ENCODE measurements at regions not wholly inside any gene's neighbourhood (a gene's known extent, or its start where the extent isn't known, plus 50 kb on each side); places are given as distances from the start of the nearest gene placed in this dataset.
"Not testable (repeated sequence)": the region's sequence is repeated elsewhere in the genome, so short reads cannot be mapped to it uniquely, and the experiment has no call there.

DNA sequence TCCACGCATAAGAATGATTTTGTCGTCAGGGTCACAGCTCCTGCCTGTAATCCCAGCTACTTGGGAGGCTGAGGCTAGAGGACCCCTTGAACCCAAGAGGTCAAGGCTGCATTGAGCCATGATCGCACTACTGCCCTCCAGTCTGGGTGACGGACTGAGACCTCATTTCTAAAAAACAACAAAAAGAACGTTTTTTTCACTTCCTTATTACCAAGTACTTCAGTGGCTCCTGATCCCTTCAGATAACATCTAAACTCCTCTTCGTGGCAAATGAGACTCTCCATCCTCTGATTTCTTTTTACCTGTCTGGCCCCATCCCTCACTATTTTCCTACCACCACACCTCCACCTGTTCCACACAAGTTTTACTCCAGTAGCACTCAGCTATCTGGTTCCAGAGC, 105.4 kb upstream of the TLK1 start:
- Histone ChIP-seq H3K9ac (ENCODE audit: low read length) (no peak overlapping the region), H3K27me3 (ENCODE audit: control insufficient read depth in 1 of 2, insufficient read depth in 2 of 2, low read length in 2 of 2) (no peaks in the 10 kb centered on the region), H3K4me3 (ENCODE audit: low read depth in 1 of 2, low read length in 2 of 2) (no peak overlapping the region), H3K9me3 (ENCODE audit: low read length) (no peaks in the 10 kb centered on the region), H3K36me3 (ENCODE audit: insufficient read depth, low read length) (no peaks in the 10 kb centered on the region), H3K4me1 (ENCODE audit: insufficient read depth, low read length) (peaks cover 8% of the 10 kb centered on the region), H3K27ac (ENCODE audit: low read depth, low read length) (no peak overlapping the region)

DNA sequence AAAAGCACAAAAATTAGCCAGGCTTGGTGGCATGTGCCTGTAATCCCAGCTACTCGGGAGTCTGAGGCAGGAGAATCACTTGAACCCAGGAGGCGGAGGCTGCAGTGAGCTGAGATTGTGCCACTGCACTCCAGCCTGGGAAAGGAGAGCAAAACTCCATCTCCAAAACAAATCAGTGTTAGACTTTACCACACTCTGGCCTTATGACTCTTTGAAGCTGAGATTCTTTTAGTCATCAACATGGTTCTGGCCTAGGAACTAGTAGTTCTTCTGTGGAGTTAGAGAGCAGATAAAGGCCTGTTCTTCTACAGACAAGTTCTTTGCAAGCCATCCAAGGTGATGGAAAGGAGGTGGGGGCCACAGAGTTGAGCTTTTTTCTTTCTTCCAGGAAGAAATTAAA, 100.8 kb upstream of the TLK1 start:
- H3K36me3 ChIP-seq (ENCODE audit: insufficient read depth, low read length); H3K4me3 ChIP-seq (ENCODE audit: low read depth in 1 of 2, low read length in 2 of 2); H3K27me3 ChIP-seq (ENCODE audit: control insufficient read depth in 1 of 2, insufficient read depth in 2 of 2, low read length in 2 of 2); H3K9me3 ChIP-seq (ENCODE audit: low read length); H3K9ac ChIP-seq (ENCODE audit: low read length); H3K27ac ChIP-seq (ENCODE audit: low read depth, low read length); H3K4me1 ChIP-seq (ENCODE audit: insufficient read depth, low read length): not testable (repeated sequence)

DNA sequence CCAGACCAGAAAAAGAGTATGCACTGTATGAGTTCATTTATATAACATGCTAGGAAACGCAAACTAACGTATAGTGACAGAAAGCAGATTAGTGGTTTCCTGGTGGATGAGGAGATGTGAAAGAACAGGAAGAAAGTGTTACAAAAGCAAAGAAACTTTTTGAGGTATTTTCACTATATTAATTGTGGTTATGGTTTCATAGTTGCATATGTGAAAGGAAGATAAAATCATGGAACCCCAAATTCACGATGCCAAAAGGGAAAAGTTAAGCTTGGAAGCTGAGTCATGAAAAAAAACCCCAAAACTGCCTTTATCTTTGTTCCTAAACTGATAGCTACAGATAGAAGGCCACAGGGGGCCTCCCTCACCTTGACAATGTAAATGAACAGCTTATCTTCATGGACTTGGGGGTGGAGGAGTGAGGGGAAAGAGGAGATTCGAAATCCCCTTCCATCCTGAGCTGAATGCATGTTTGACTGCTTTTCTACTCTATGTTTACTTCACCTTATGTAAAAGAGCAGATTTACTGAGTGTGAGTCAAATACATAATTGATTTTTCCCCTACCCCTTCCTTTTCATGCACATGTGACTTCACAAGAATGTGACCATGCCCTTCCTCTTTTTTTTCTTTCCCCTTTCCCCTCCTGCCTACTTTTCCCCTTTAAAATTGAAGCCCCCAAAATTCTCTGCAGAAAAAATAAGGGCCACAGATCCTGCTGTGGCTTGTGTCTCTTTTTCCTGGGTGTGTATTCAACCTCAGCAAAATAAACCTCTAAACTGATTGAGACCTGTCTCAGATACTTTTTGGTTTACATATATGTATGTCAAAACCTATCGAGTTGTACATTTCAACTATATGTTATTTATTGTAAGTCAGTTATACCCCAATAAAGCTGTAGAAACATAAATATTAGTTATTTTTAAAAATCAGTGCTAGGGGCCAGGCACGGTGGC, 100.1 kb upstream of the TLK1 start:
- Histone ChIP-seq H3K27ac (ENCODE audit: low read depth, low read length) (no peak overlapping the region), H3K27me3 (ENCODE audit: control insufficient read depth in 1 of 2, insufficient read depth in 2 of 2, low read length in 2 of 2) (no peaks in the 10 kb centered on the region), H3K4me3 (ENCODE audit: low read depth in 1 of 2, low read length in 2 of 2) (no peak overlapping the region), H3K4me1 (ENCODE audit: insufficient read depth, low read length) (peaks cover 6% of the 10 kb centered on the region), H3K9ac (ENCODE audit: low read length) (no peak overlapping the region), H3K9me3 (ENCODE audit: low read length) (no peaks in the 10 kb centered on the region), H3K36me3 (ENCODE audit: insufficient read depth, low read length) (no peaks in the 10 kb centered on the region)

DNA sequence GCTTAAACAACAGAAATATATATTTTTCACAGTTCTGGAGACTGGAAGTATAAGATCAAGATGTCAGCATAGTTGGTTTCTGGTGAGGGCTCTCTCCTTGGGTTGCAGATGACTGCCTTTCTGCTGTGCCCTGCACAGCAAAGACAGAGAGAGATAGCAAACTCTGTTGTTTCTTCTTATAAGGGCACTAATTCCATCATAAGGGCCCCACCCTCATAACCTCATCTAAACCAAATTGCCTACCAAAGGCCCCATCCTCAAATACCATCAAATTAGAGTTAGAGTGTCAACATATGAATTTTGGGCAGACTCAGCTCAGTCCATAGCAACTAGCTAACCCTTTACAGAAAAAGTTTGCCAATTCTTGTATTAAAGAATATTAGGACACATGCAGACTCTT, 94.0 kb upstream of the TLK1 start:
- Histone ChIP-seq H3K27me3 (ENCODE audit: control insufficient read depth in 1 of 2, insufficient read depth in 2 of 2, low read length in 2 of 2) (no peaks in the 10 kb centered on the region), H3K27ac (ENCODE audit: low read depth, low read length) (peak overlapping the region; percentile 17), H3K4me1 (ENCODE audit: insufficient read depth, low read length) (peaks cover 18% of the 10 kb centered on the region), H3K36me3 (ENCODE audit: insufficient read depth, low read length) (no peaks in the 10 kb centered on the region), H3K9me3 (ENCODE audit: low read length) (no peaks in the 10 kb centered on the region), H3K4me3 (ENCODE audit: low read depth in 1 of 2, low read length in 2 of 2) (no peak overlapping the region), H3K9ac (ENCODE audit: low read length) (no peak overlapping the region)

DNA sequence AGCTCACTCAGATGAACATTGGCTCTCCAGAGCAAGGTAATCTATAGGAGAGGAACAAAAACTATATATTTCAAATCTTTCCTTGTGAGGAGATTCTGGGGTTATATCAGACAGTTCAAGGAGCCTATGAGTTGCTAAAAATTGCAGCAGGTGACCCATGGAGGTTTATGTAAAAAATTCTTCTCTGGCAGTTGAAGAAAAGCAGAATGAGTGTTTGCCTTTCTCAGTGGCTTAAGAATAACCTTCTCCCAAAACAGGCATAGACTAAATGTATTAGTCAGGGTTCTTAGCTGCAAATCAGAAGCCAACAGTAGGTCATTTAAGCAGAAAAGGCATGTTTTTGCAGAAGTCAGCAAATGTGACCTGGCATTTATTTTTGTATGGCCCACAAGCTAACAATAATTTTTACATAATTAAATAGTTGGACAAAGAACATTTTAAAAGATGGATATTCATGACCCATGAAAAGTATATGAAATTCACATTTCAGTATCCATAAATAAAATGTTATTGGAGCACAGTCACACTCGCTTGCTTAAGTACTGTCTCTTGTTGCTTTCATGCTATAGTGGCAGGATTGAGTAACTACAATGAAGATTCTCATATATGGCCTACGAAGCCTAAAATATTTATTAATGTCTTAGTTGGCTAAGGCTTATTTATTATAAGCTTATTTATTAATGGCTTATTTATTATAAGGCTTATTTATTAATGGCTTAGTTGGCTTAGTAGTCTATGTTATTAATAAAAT, 93.4 kb upstream of the TLK1 start:
- Histone ChIP-seq H3K4me3 (ENCODE audit: low read depth in 1 of 2, low read length in 2 of 2) (peak overlapping the region in 1 of 2 donors; percentile 29), H3K27me3 (ENCODE audit: control insufficient read depth in 1 of 2, insufficient read depth in 2 of 2, low read length in 2 of 2) (no peaks in the 10 kb centered on the region), H3K9ac (ENCODE audit: low read length) (no peak overlapping the region), H3K36me3 (ENCODE audit: insufficient read depth, low read length) (no peaks in the 10 kb centered on the region), H3K4me1 (ENCODE audit: insufficient read depth, low read length) (peaks cover 18% of the 10 kb centered on the region), H3K27ac (ENCODE audit: low read depth, low read length) (peak overlapping the region; percentile 28), H3K9me3 (ENCODE audit: low read length) (no peaks in the 10 kb centered on the region)

DNA sequence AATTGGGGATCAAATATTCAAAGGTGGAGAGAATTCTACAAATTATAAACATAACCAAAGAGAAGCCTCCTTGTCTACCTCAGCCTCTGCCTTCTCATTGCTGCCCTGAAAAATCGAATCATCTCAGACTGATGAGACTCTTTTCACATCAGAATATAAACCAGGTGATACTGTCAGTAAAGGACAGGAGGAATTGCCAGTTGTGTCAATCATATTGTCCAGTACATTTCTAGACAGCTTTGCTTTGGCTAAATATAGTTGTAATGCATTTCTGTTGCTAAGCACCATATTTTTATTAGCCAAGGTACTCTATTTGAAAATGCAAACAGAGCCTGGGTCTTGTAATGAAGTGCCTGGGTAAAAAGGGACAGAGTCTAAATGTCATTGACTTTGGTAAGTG, 92.6 kb upstream of the TLK1 start:
- Histone ChIP-seq H3K4me3 (ENCODE audit: low read depth in 1 of 2, low read length in 2 of 2) (peak overlapping the region in 1 of 2 donors; percentile 29), H3K9me3 (ENCODE audit: low read length) (no peaks in the 10 kb centered on the region), H3K27ac (ENCODE audit: low read depth, low read length) (peak overlapping the region; percentile 28), H3K36me3 (ENCODE audit: insufficient read depth, low read length) (no peaks in the 10 kb centered on the region), H3K4me1 (ENCODE audit: insufficient read depth, low read length) (peaks cover 18% of the 10 kb centered on the region), H3K27me3 (ENCODE audit: control insufficient read depth in 1 of 2, insufficient read depth in 2 of 2, low read length in 2 of 2) (no peaks in the 10 kb centered on the region), H3K9ac (ENCODE audit: low read length) (no peak overlapping the region)

DNA sequence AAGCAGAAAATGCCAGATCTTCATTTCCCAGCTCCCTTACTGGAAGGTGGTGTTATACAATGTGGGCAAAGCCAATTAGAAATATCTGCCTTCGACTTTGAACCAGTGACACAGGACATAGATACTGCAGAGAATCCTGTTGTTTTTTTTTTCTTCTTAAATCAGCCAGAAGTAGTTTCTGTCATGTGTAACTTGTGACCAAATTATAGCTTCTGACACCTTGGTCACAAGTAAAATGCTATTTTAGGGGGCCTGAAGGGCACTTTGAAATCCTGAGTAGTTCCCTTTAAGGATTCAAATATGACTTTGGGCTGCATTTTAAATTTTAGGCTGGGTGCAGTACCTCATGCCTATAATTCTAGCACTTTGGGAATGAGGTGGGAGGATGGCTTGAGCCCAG, 89.0 kb upstream of the TLK1 start:
- Histone ChIP-seq H3K27ac (ENCODE audit: low read depth, low read length) (no peak overlapping the region), H3K27me3 (ENCODE audit: control insufficient read depth in 1 of 2, insufficient read depth in 2 of 2, low read length in 2 of 2) (no peaks in the 10 kb centered on the region), H3K4me1 (ENCODE audit: insufficient read depth, low read length) (peaks cover 17% of the 10 kb centered on the region), H3K9me3 (ENCODE audit: low read length) (no peaks in the 10 kb centered on the region), H3K9ac (ENCODE audit: low read length) (no peak overlapping the region), H3K4me3 (ENCODE audit: low read depth in 1 of 2, low read length in 2 of 2) (no peak overlapping the region), H3K36me3 (ENCODE audit: insufficient read depth, low read length) (no peaks in the 10 kb centered on the region)

DNA sequence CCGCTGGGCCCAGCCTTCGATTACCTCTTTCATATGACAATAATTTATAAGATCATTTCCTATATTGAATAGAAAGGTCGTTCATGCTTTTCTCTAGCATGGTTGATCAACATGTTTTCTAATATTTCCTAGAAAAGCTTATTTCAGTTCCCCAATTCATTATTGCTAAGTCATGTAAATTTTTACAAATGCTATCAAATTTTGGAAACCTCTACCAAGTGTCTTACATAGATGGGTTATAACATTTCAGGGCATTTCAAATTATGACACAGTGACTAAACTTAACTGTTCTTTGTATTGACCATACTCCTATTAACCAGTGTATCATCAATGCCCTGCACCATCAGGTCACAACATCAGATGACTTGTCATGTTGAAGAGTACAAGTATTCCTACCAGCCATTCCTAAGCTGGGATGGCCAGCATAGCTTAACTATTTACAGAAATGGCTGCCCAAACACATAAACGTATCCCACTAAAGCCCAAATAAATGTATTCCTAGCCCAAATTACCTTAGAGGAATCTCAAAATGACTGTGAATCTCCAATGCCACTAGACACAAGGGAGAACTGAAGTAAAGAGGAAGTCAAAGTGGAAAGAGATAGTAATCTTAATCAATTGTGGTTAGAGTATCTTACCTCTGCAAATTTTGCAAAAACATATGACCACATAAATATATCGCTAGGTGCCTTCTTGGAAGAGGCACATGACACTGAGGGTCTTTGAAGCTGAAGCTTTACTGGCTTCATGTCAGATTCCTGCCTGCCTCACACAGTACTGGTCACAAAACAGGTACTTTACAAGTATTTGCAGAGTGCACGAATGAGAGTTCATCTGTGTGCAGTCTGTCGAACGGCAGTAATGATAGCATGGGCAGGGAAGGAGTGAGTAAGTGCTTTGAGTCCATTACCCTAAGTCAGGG, 87.3 kb upstream of the TLK1 start:
- Histone ChIP-seq H3K9me3 (ENCODE audit: low read length) (no peaks in the 10 kb centered on the region), H3K4me3 (ENCODE audit: low read depth in 1 of 2, low read length in 2 of 2) (no peak overlapping the region), H3K36me3 (ENCODE audit: insufficient read depth, low read length) (no peaks in the 10 kb centered on the region), H3K9ac (ENCODE audit: low read length) (no peak overlapping the region), H3K4me1 (ENCODE audit: insufficient read depth, low read length) (peaks cover 1% of the 10 kb centered on the region), H3K27ac (ENCODE audit: low read depth, low read length) (no peak overlapping the region), H3K27me3 (ENCODE audit: control insufficient read depth in 1 of 2, insufficient read depth in 2 of 2, low read length in 2 of 2) (no peaks in the 10 kb centered on the region)

DNA sequence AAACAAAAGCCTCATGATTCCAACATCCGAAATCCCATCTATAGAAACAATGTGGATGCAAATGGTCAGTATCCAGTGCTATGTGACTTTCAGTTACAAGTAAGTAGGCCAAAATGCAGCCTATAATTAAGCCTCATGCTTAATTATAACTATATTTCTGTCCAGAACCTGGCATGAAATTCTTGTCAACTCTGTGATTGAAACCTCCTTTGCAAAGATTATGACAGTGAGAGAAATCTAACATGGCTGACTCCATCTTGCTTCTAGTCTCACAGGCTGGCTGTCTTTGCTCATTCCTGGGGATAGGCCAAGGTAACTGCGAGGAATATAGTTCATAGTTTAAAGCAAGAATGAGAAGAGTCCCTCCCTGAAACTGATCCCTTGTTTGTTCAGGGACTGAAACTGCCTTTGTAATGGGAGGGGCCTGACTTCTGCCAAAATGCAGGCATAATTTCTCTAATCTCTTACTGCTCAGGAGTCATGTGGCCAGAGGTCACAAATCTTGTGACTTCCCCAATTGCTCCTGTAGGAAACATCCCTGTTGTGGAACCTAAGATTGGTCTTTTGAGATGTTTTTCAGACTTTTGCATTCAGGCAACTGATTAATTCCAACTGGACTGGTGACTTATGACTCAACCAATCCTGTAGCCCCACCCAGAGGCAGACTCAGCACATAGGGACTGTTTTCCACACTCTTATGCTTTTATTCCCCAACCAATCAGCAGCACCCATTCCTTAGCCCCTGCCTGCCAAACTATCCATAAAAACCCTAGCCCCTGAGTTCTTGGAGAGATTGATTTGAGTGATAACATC, 84.5 kb upstream of the TLK1 start:
- H3K27ac ChIP-seq (ENCODE audit: low read depth, low read length) = no peak overlapping the region
- H3K4me3 ChIP-seq (ENCODE audit: low read depth in 1 of 2, low read length in 2 of 2) = no peak overlapping the region
- no peak overlapping the region for H3K9ac ChIP-seq (ENCODE audit: low read length)
- no peaks in the 10 kb centered on the region for H3K4me1 ChIP-seq (ENCODE audit: insufficient read depth, low read length)
- H3K9me3 ChIP-seq (ENCODE audit: low read length) = no peaks in the 10 kb centered on the region
- no peaks in the 10 kb centered on the region for H3K36me3 ChIP-seq (ENCODE audit: insufficient read depth, low read length)
- H3K27me3 ChIP-seq (ENCODE audit: control insufficient read depth in 1 of 2, insufficient read depth in 2 of 2, low read length in 2 of 2) = no peaks in the 10 kb centered on the region

DNA sequence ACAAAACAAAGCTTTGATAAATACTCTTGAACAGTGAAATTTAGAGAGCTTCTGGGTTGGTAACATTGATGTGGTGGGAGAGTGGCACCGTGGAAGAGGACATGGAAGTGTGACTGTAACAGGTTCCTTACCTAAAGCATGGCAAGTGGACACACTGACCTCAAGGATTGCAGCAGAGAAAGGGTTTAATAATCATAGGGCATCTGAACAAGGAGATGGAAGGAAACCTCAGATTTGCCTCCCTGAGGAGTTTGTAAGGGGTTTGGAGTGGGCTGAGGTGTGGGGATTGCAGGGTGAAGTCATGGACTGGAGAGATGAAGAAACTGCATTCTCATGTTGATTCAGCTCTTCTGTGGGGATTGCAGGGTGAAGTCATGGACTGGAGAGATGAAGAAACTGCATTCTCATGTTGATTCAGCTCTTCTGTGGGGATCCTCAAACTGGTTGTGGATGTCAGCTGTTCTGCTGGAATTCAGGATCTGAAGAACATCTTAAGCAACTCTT, 83.8 kb upstream of the TLK1 start:
- no peak overlapping the region for H3K4me3 ChIP-seq (ENCODE audit: low read depth in 1 of 2, low read length in 2 of 2)
- no peaks in the 10 kb centered on the region for H3K36me3 ChIP-seq (ENCODE audit: insufficient read depth, low read length)
- no peak overlapping the region for H3K9ac ChIP-seq (ENCODE audit: low read length)
- no peaks in the 10 kb centered on the region for H3K4me1 ChIP-seq (ENCODE audit: insufficient read depth, low read length)
- no peak overlapping the region for H3K27ac ChIP-seq (ENCODE audit: low read depth, low read length)
- H3K27me3 ChIP-seq (ENCODE audit: control insufficient read depth in 1 of 2, insufficient read depth in 2 of 2, low read length in 2 of 2) = no peaks in the 10 kb centered on the region
- no peaks in the 10 kb centered on the region for H3K9me3 ChIP-seq (ENCODE audit: low read length)
